ENCODE measurements at regions not wholly inside any gene's neighbourhood (a gene's known extent, or its start where the extent isn't known, plus 50 kb on each side); places are given as distances from the start of the nearest gene placed in this dataset.

DNA sequence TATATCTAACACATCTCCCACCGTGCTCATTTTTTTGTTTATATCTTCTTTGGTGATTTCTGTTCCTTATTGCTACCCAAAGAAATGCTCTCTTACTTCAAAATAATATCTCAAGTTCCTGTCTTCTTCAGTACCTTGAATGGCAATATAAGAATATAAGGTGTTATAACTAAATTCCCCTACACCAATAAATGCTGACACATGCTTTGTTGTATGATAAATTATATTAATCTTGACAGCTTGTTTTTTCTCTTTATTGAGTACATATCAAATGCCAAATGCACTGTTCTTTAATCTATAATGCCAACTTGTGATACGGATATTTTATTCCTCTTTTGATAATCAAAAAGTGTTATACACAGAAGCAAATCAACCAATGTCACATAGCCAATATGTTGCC, 540.3 kb downstream of the PYDC2 start:
- Mint-ChIP-seq H3K9me3 (peaks cover 0 to 3% (median 1%) of the 10 kb centered on the region in 7 donors), H3K27ac (no peak overlapping the region), H3K36me3 (no peaks in the 10 kb centered on the region), H3K4me3 (no peak overlapping the region), H3K27me3 (ENCODE audit: low read depth in 3 of 3) (peaks cover 0 to 2% (median 0%) of the 10 kb centered on the region in 3 donors), H3K4me1 (no peaks in the 10 kb centered on the region)
- Histone ChIP-seq H3K27ac (ENCODE audit: low read depth in 1 of 2, low read length in 2 of 2) (no peak overlapping the region), H3K9me3 (replicated peaks in 1 of 2; ENCODE audit: control insufficient read depth in 1 of 2, insufficient read depth in 1 of 2, low read length in 2 of 2) (peaks cover 0 to 2% of the 10 kb centered on the region in 2 donors), H3K79me2 (ENCODE audit: insufficient read depth, low read length) (no peaks in the 10 kb centered on the region), H3K27me3 (ENCODE audit: control insufficient read depth in 2 of 2, insufficient read depth in 2 of 2, low read length in 2 of 2) (no peaks in the 10 kb centered on the region), H3K4me1 (ENCODE audit: control insufficient read depth in 1 of 2, insufficient read depth in 2 of 2, low read length in 2 of 2) (no peaks in the 10 kb centered on the region), H2AFZ (ENCODE audit: insufficient read depth, low read depth, low read length, poor library complexity, severe bottlenecking) (no peak overlapping the region), H3K4me2 (replicated peaks; ENCODE audit: extremely low read depth, low read length, poor library complexity, severe bottlenecking) (no peak overlapping the region), H3K36me3 (replicated peaks in 1 of 2; ENCODE audit: control insufficient read depth in 1 of 2, insufficient read depth in 2 of 2, low read length in 2 of 2) (no peaks in the 10 kb centered on the region), H3K4me3 (replicated peaks in 1 of 3; ENCODE audit: low read depth in 2 of 3, low read length in 3 of 3) (no peak overlapping the region), H3K9ac (ENCODE audit: insufficient read depth, low read length, poor library complexity, severe bottlenecking) (no peak overlapping the region), H4K20me1 (ENCODE audit: insufficient read depth, low read length) (no peaks in the 10 kb centered on the region)
- TF ChIP-seq, protein P1, sequence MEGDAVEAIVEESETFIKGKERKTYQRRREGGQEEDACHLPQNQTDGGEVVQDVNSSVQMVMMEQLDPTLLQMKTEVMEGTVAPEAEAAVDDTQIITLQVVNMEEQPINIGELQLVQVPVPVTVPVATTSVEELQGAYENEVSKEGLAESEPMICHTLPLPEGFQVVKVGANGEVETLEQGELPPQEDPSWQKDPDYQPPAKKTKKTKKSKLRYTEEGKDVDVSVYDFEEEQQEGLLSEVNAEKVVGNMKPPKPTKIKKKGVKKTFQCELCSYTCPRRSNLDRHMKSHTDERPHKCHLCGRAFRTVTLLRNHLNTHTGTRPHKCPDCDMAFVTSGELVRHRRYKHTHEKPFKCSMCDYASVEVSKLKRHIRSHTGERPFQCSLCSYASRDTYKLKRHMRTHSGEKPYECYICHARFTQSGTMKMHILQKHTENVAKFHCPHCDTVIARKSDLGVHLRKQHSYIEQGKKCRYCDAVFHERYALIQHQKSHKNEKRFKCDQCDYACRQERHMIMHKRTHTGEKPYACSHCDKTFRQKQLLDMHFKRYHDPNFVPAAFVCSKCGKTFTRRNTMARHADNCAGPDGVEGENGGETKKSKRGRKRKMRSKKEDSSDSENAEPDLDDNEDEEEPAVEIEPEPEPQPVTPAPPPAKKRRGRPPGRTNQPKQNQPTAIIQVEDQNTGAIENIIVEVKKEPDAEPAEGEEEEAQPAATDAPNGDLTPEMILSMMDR (IDR thresholded peaks at IDR 0.05): no peak
- WGBS (ENCODE audit: insufficient coverage): 100% methylated on average over 1 of the region's 2 CpGs
- intact Hi-C loops (cut with micrococcal nuclease): no loop called here
- DNase-seq: no peak

DNA sequence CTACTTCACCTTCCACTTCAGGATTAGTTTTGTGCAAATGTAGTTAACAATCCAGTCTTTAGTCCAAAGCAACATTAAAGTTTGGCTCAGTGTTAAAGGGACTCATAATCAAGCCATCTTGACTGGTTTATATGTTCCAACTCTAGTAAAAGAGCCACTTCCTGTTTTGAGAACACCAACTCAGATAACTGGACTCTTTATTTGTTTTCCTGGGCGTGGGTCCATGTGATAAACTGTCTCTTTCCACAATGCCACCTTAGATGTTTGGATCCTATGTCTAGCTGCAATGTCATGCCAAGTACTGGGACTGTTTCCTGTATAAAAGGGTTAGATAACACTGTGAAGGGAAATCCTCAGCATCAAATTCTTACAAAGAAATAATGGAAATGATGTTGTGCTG, 545.0 kb downstream of the PYDC2 start:
- no peaks in the 10 kb centered on the region for H3K27me3 ChIP-seq (ENCODE audit: control insufficient read depth in 2 of 2, insufficient read depth in 2 of 2, low read length in 2 of 2)
- Mint-ChIP-seq H3K27ac (no peak overlapping the region), H3K36me3 (no peaks in the 10 kb centered on the region), H3K4me1 (no peaks in the 10 kb centered on the region), H3K27me3 (ENCODE audit: low read depth in 3 of 3) (peaks cover 0 to 2% (median 0%) of the 10 kb centered on the region in 3 donors), H3K9me3 (peaks cover 0 to 6% (median 0%) of the 10 kb centered on the region in 7 donors), H3K4me3 (no peak overlapping the region)
- WGBS (ENCODE audit: insufficient coverage): 14% methylated on average over 1 of the region's 1 CpG
- no peak overlapping the region for H3K27ac ChIP-seq (ENCODE audit: low read depth in 1 of 2, low read length in 2 of 2)
- DNase-seq: no peak
- H2AFZ ChIP-seq (ENCODE audit: insufficient read depth, low read depth, low read length, poor library complexity, severe bottlenecking): no peak overlapping the region
- H3K36me3 ChIP-seq (replicated peaks in 1 of 2; ENCODE audit: control insufficient read depth in 1 of 2, insufficient read depth in 2 of 2, low read length in 2 of 2): no peaks in the 10 kb centered on the region
- H3K4me3 ChIP-seq (replicated peaks in 1 of 3; ENCODE audit: low read depth in 2 of 3, low read length in 3 of 3): no peak overlapping the region
- no peaks in the 10 kb centered on the region for H3K79me2 ChIP-seq (ENCODE audit: insufficient read depth, low read length)
- H3K9ac ChIP-seq (ENCODE audit: insufficient read depth, low read length, poor library complexity, severe bottlenecking): no peak overlapping the region
- intact Hi-C loops (cut with micrococcal nuclease): no loop called here
- no peak overlapping the region for H3K4me2 ChIP-seq (replicated peaks; ENCODE audit: extremely low read depth, low read length, poor library complexity, severe bottlenecking)
- TF ChIP-seq, protein P1 (IDR thresholded peaks at IDR 0.05): no peak
- H3K9me3 ChIP-seq (replicated peaks in 1 of 2; ENCODE audit: control insufficient read depth in 1 of 2, insufficient read depth in 1 of 2, low read length in 2 of 2): no peaks in the 10 kb centered on the region
- no peaks in the 10 kb centered on the region for H4K20me1 ChIP-seq (ENCODE audit: insufficient read depth, low read length)
- H3K4me1 ChIP-seq (ENCODE audit: control insufficient read depth in 1 of 2, insufficient read depth in 2 of 2, low read length in 2 of 2): no peaks in the 10 kb centered on the region

All from CD14-positive monocyte (primary cell).